GM21367 (cell line): ENCODE measurements at regions not wholly inside any gene's neighbourhood (a gene's known extent, or its start where the extent isn't known, plus 50 kb on each side); places are given as distances from the start of the nearest gene placed in this dataset.

ENCODE experiments used
- ATAC-seq: cut with Tn5 transposase; IDR thresholded peaks from one replicate; pipeline ENCODE4 v1.9.1; 2021; ENCODE audit not compliant: unreplicated experiment

GRCh38 chr2:125041846-125042245, 1016.8 kb downstream of the CNTNAP5 start:
- ATAC-seq: no peak

GRCh38 chr2:125042727-125043126, 1017.6 kb downstream of the CNTNAP5 start:
- ATAC-seq: no peak

- ATAC-seq: no peak
Observed at GRCh38 chr2:125070726-125071505, 1045.8 kb downstream of the CNTNAP5 start.

DNA sequence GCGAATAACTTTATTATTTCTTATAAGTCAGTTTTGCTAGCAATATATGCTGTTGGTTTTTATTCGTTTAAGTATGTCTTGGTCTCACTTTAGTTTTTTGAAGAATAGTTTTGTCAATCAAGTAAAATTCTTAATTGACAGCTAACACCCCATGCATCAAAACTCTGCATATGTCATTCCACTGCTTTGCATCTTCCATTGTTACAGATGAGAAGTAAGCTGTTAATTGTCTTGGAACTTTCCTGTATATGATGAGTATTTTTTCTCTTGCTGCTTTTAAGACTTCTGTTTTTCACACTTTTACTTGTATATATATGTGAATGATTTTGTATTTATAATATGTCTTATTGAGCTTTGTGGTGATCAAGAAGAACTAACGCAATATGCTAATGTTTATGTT, 1048.4 kb downstream of the CNTNAP5 start:
- no peak for ATAC-seq

GRCh38 chr2:125085904-125086303, 1060.8 kb downstream of the CNTNAP5 start:
- no peak for ATAC-seq

GRCh38 chr2:125086313-125087184, 1061.5 kb downstream of the CNTNAP5 start:
- no peak for ATAC-seq

GRCh38 chr2:125092276-125093009, 1067.4 kb downstream of the CNTNAP5 start:
- no peak for ATAC-seq

DNA sequence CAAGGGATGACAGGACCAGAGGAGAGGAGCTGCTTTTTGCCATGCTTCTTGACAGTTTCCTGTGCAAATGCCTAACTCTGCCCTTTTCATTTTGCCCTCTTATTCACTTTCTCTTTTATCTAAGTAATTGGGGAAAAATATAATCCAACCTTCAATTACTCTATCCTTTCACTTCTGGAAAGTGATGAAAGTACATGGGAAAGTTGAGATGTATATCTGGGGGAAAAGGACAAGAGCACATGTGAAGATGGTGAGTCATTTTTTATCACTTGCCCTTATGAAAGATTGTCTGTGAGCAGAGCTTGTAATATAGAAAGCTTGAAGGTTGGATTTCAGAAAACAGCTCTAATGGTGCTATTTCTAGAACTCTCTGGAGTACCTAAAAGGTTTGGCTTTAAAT, 1070.7 kb downstream of the CNTNAP5 start:
- ATAC-seq: no peak

- no peak for ATAC-seq
Observed at GRCh38 chr2:125106710-125107109, 1081.6 kb downstream of the CNTNAP5 start.

GRCh38 chr2:125107446-125107845, 1082.4 kb downstream of the CNTNAP5 start:
- no peak for ATAC-seq

- ATAC-seq: no peak
Observed at GRCh38 chr2:125108251-125108650, 1083.2 kb downstream of the CNTNAP5 start.

- no peak for ATAC-seq
Observed at GRCh38 chr2:125125902-125126301, 1100.8 kb downstream of the CNTNAP5 start.

- ATAC-seq: no peak
Observed at GRCh38 chr2:125160947-125161346, 1135.9 kb downstream of the CNTNAP5 start.

- ATAC-seq: no peak
Observed at GRCh38 chr2:125167152-125167551, 1142.1 kb downstream of the CNTNAP5 start.

- no peak for ATAC-seq
Observed at GRCh38 chr2:125167820-125168219, 1142.7 kb downstream of the CNTNAP5 start.

- no peak for ATAC-seq
Observed at GRCh38 chr2:125168442-125168841, 1143.4 kb downstream of the CNTNAP5 start.

- ATAC-seq: no peak
Observed at GRCh38 chr2:125169022-125169763, 1144.1 kb downstream of the CNTNAP5 start.

- ATAC-seq: no peak
Observed at GRCh38 chr2:125169764-125170146, 1144.7 kb downstream of the CNTNAP5 start.

DNA sequence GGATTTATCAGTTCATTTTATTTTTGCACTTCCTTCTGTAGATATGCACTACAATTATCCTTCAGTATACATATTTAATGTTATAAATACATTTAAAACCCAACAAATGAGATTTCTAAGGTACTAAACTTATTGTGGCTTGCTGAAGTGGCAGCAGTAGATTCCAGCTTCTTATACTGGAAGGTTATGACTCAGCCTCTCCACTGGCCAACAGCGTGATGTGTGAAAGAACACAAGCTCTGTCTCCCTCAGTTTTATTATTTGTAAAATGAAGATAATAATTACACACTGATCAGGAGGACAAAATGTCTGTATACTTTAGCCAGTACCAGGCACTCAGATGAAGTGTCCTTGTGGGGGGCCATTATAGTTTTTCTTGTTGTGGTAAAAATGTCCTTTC, 1147.1 kb downstream of the CNTNAP5 start:
- no peak for ATAC-seq

DNA sequence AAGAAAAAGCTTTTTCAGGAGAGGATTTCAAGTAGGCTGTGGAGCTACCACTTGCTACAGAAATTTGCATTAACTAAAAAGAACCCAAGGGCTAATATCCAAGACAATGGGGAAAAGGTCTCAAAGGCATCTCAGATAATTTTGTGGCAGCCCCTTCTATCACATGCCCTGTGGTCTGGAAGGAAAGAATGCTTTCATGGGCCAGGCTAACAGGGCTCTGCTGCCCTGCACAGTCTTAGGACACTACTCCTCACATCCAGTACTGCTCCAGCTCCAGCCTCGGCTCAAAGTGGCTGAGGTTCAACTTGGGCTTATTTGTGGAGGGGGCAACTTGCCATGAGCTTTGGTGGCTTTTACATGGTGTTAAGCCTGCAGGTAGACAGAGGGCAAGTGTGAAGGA, 1150.3 kb downstream of the CNTNAP5 start:
- no peak for ATAC-seq
